Stimulated activated CD4-positive, alpha-beta T cell treated with anti-CD3 and anti-CD28 coated beads, Interleukin-12 subunit alpha, Interleukin-12 subunit beta, amount 100 ng/mL, for 4 hours (primary cell): ENCODE measurements at regions not wholly inside any gene's neighbourhood (a gene's known extent, or its start where the extent isn't known, plus 50 kb on each side); places are given as distances from the start of the nearest gene placed in this dataset.
"Not testable (repeated sequence)": the region's sequence is repeated elsewhere in the genome, so short reads cannot be mapped to it uniquely, and the experiment has no call there.

Experiments used
- DNase-seq: peaks from one replicate; pipeline ENCODE4 v3.0.0-alpha.2; 2020

DNA sequence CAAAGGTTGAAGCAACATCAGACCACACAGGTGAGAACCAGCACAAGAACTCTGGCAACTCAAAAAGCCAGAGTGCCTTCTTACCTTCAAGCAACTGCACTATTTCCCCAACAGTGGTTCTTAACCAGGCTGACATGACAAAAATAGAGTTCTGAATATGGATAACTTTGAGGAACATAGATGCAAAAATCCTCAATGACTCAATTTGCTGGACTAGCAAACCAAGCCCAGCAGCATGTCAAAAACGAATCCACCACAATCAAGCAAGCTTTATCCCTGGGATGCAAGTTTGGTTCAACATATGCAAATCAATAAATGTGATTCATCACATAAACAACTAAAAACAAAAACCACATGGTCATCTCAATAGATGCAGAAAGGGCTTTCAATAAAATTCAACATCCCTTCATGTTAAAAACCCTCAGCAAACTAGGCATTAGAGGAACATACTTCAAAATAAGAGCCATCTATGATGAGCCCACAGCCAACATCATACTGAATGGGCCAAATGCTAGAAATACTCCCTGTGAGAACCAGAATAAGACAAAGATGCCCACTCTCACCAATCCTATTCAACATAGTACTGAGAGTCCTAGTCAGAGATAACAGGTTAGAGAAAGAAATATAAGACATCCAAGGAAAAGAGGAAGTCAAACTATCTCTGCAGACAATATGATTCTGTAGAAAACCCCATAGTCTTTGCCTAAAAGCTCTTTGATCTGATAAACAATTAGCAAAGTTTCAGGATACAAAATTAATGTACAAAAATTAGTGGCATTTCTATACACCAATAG, 110.5 kb upstream of the NBPF19 start:
- DNase-seq = not testable (repeated sequence)

GRCh38 chr1:149366402-149366801, 108.4 kb upstream of the NBPF19 start:
- DNase-seq = not testable (repeated sequence)

DNA sequence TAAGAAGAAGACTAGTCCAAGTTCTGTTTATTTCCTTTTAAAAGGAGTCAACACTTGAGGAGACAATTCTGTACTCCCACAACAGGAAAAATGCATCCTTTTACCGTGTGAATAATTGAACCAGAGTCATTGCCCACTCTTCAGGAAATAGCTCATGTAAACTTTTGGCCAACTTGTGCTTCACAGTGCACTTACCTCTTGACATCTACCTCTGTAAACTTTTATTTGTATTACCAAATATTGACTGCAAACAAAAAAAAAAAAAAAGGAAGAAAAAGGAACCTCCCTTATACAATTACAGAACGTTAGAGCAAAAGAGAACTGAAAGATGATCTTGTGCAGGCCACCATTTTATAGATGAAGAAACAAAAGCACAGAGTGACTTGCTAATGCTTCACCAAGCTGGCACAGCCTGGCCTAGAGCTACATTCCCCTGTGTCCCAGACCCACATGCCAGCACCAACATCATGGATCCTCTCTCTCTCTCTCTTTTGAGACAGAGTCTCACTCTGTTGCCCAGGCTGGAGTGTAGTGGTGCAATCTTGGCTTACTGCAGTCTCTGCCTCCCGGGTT, 107.3 kb upstream of the NBPF19 start:
- DNase-seq = not testable (repeated sequence)

DNA sequence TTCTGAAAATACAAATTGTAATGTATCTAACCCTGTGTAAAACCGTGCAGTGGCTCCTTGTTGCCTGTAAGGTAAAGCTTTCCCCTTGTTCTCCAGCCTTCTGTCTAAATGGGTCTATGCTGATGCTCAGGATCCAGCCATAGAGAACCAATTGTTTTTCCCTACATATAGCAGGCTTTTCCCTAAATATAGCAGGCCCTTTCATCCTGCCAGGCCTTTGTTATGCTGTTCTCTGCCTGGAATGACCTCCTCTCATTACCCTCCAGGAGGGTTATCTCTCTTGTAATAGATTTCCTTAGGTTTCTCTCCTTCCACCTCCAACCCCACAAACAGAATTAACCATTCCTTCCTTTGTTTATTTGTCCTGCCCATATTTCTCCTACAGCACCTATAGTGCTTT, 106.5 kb upstream of the NBPF19 start:
- DNase-seq = not testable (repeated sequence)

DNA sequence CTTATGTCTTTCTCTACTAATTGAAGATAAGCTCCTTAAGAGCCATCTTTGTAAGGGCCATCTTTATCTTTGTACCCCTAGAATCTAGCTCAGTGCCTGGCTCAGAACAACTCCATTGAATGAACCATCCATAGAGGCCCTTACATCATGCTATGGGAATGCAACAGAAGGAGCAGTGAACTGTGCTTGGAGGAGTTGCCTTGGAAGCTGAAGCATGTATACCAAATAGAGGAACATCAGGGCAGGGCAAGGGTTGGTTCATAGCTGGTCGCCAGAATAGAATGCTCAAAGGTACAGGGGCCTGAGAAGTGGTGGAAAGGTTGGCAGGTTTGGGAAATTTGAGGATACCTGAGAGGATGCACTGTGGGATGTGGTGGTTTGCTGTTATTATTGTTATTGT, 105.8 kb upstream of the NBPF19 start:
- not testable (repeated sequence) for DNase-seq

GRCh38 chr1:149371955-149372354, 102.9 kb upstream of the NBPF19 start:
- not testable (repeated sequence) for DNase-seq

DNA sequence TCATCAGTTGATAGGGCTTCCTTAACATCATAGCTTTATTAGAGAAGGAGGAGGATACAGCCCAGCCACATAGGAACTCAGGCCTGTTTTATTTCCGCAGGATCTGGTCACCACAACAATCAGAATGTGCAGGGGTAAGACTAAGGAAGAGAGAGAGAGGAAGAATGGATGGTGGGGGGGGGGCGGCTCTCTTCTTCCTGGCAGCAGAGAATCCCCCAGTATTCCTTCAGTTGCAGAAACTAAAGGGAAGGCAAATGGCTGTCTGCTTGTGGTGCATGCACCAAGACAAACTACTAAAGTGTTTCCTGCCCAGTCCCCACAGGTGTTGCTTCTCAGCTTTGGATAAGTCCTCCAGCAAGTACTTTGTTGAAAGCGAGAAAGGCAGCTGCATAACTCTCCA, 96.4 kb upstream of the NBPF19 start:
- DNase-seq = not testable (repeated sequence)

GRCh38 chr1:149390173-149390926, 84.5 kb upstream of the NBPF19 start:
- peak; percentile 46 for DNase-seq

- not testable (repeated sequence) for DNase-seq
These were observed 83.9 kb upstream of the NBPF19 start for GRCh38 chr1:149390931-149391330.

DNA sequence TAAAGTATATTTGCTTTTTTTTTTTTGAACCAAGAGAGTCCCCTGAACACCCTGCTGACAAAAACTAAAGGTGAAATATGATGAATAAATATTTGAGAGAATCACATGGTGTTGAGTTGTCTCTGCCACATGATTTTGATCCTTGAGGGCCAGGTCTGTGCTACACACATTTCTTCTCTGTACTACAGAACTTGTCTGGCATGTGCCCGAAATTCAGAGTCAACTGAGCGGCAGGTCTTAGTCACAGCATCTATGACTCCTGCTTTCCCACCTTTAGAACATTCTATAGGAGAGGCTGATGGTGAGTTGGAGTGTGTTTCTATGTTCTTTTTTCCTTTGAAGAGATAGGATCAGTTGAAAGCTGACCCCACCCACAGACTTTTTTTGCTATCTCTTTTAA, 79.0 kb upstream of the NBPF19 start:
- DNase-seq = peak; percentile 26

DNA sequence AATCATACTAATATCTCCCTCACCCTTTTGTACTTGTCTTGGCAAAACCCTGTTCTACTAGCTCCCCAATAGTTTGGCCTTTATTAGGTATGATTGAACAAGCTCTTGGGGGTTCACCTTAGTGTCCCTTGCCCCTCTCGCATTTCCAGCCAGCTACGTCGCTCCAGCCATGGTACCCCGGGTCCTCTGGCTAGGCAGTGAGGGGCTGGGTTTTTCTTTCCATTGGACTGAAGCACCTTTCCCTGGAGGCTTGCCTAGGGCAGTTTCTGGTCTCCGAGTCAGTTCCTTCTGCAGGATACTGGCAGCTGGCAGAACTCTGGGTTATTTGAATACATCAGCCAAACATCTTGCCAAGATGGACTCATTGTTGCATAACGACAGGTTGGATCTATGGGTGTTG, 76.3 kb upstream of the NBPF19 start:
- not testable (repeated sequence) for DNase-seq

DNA sequence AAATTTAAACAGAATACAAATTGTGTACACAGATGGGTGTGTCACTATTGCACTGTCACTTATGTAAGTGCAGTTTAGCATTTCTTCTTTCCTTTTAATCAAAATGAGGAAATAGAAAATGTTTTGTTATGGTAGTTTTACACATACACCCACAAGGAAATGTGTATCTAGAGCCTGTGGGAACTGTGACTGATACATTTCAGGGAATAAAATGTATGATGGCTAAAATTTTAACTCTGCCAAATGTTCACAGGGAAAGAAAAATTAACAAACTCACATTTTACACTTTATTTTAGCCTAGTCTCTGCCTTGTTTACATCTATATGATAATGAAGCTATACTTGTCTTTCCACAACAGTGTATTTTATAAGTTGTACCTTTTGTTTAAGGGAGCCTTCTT, 66.4 kb upstream of the NBPF19 start:
- not testable (repeated sequence) for DNase-seq

DNA sequence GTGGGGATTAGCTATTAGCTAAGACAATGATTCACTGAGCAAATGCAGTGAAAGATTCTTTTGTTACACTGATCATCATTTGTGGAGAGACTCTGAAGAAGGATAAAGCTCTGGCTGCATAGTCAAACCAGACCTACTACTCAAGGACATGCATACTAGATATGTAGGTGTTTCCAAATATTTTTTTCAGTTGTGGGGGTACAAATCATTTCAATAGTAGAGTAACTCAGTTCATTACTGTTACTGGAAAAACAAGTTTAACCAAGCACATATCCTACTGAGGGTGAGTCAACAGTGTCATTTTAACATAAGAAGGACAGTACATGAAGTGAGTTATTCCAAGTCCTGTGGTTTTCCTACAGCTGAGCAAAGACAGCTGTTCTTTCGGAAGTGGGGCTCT, 59.5 kb upstream of the NBPF19 start:
- DNase-seq = not testable (repeated sequence)

- DNase-seq = not testable (repeated sequence)
These were observed 56.1 kb upstream of the NBPF19 start for GRCh38 chr1:149418782-149419181.

DNA sequence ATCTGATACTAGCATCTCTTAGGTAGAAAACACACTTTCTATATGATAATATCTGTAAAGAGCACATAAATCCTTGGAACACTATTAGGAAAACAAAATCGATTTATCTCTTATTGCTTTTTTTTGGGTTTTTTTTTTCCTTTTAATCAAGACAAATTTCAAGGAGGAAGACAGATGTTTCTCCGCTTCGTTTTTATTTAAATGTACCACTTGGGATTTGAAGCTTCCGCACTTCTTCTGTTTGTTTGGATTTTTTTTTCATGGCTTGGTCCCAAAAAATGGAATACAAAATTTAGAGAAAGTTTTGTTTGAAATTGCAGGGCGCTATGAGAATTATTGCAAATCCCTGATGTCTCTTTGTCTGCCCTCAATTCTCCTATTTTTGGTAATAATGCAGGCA, 51.7 kb upstream of the NBPF19 start:
- DNase-seq = not testable (repeated sequence)
